GM12872 (cell line): ENCODE measurements at regions not wholly inside any gene's neighbourhood (a gene's known extent, or its start where the extent isn't known, plus 50 kb on each side); places are given as distances from the start of the nearest gene placed in this dataset.

ENCODE experiments used
- TF ChIP-seq, protein P1 (sequence below): IDR thresholded peaks from 3 replicates; pipeline ENCODE4 v1.5.1; 2011; ENCODE audit warnings: low read depth, mild to moderate bottlenecking, low read length, moderate library complexity; ENCODE audit not compliant: insufficient read depth

GRCh38 chr13:40283666-40284065, 382.8 kb downstream of the FOXO1 start:
- TF ChIP-seq, protein P1, sequence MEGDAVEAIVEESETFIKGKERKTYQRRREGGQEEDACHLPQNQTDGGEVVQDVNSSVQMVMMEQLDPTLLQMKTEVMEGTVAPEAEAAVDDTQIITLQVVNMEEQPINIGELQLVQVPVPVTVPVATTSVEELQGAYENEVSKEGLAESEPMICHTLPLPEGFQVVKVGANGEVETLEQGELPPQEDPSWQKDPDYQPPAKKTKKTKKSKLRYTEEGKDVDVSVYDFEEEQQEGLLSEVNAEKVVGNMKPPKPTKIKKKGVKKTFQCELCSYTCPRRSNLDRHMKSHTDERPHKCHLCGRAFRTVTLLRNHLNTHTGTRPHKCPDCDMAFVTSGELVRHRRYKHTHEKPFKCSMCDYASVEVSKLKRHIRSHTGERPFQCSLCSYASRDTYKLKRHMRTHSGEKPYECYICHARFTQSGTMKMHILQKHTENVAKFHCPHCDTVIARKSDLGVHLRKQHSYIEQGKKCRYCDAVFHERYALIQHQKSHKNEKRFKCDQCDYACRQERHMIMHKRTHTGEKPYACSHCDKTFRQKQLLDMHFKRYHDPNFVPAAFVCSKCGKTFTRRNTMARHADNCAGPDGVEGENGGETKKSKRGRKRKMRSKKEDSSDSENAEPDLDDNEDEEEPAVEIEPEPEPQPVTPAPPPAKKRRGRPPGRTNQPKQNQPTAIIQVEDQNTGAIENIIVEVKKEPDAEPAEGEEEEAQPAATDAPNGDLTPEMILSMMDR: no peak

DNA sequence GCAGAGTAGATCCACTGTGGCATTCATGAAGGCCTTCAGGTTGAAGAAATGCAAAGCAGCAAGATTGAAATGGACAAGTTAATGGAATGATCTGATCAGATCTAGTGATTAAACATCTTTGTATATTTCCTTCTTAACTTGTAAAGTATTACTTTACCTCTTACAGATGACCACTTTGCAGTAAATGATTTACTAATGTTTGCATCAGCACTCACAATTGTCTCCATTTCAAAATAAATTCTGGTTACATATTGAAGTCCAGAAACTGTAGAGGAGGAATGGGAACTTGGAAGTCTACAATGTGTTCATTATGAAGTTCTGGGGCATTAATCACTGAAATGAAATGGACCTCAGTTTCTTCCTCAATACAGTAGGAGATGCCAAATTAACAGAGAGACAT, 380.8 kb downstream of the FOXO1 start:
- TF ChIP-seq, protein P1: no peak

GRCh38 chr13:40287428-40287827, 379.0 kb downstream of the FOXO1 start:
- TF ChIP-seq, protein P1: no peak

GRCh38 chr13:40288259-40288658, 378.2 kb downstream of the FOXO1 start:
- TF ChIP-seq, protein P1: no peak

DNA sequence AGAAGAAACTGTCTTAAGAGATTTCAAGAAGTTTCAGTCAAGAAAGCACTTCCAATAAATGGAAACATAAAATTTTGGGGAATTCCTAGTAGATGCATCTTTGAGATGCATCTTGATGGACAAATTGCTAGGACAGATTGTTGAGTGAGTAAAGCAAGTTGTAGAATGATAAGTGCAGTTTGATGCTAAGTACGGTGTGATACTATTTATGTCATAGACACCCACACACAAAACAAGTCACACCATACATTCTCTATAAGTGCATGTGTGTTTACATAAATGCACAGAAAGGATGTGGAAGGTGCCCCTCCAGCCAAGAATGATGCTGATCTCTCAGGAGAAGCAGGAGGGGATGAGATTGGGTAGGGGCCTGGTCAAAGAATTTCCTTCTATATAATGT, 375.7 kb downstream of the FOXO1 start:
- TF ChIP-seq, protein P1: no peak

- TF ChIP-seq, protein P1: no peak
Measured at GRCh38 chr13:40292108-40292507, 374.3 kb downstream of the FOXO1 start.

GRCh38 chr13:40292536-40292935, 373.9 kb downstream of the FOXO1 start:
- TF ChIP-seq, protein P1: no peak

DNA sequence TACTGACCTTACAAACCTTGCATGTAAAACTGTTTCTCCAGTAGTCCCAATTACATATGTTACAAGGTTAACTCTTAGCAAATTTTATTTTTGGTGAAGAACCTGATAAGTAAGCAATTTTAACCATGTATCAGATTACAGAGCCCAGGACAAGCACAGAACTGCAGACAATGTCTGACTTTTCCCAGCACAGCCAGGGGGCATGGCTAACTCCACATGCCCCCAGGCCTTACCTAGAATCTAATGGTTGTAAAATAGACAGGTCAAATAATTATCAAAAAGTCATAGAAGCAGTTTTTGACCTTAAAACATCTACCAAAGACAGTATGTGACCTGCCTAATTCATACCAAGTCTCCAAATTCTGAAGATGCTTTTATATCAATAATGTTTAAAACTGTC, 364.1 kb downstream of the FOXO1 start:
- TF ChIP-seq, protein P1: no peak
